HL-60 (cell line): ENCODE measurements at regions not wholly inside any gene's neighbourhood (a gene's known extent, or its start where the extent isn't known, plus 50 kb on each side); places are given as distances from the start of the nearest gene placed in this dataset.
"Not testable (repeated sequence)": the region's sequence is repeated elsewhere in the genome, so short reads cannot be mapped to it uniquely, and the experiment has no call there.

ENCODE experiments used
- DNase-seq, 2 experiments: peaks; one replicate each; pipeline ENCODE4 v3.0.0-alpha.2; 2010 to 2020; ENCODE audit warnings: low read depth in 1 of 2, low spot score in 1 of 2
- H3K27ac ChIP-seq: fragments of 250-450 bp; sonication (Bioruptor Pico); replicated peaks from 2 replicates; pipeline ENCODE4 v1.5.1; 2020; ENCODE audit warnings: mild to moderate bottlenecking, moderate library complexity
- H3K27me3 ChIP-seq: fragments of 250-450 bp; sonication (Bioruptor Pico); 2 replicates; pipeline ENCODE4 v1.5.1; 2021; ENCODE audit warnings: mild to moderate bottlenecking, moderate library complexity; ENCODE audit not compliant: insufficient read depth, poor library complexity, severe bottlenecking
- H3K4me3 ChIP-seq: replicated peaks from 2 replicates; pipeline ENCODE4 v1.5.1; 2011; ENCODE audit warnings: mild to moderate bottlenecking, control low read depth, low read length; ENCODE audit not compliant: insufficient read depth
- CTCF ChIP-seq: IDR thresholded peaks from one replicate; pipeline ENCODE4 v1.5.1; 2011; ENCODE audit warnings: low read length, control low read depth, inconsistent platforms; ENCODE audit not compliant: insufficient read depth
- GABPA ChIP-seq: IDR thresholded peaks from 2 replicates; pipeline ENCODE4 v1.6.1; 2012; ENCODE audit warnings: low read depth
- POLR2AphosphoS5 ChIP-seq: IDR thresholded peaks from 2 replicates; pipeline ENCODE4 v1.6.1; 2012; ENCODE audit warnings: low read depth
- REST ChIP-seq: IDR thresholded peaks from 2 replicates; pipeline ENCODE4 v1.6.1; 2012; ENCODE audit warnings: low read depth; ENCODE audit not compliant: insufficient replicate concordance
- SPI1 ChIP-seq: IDR thresholded peaks from 2 replicates; pipeline ENCODE4 v1.6.1; 2012; ENCODE audit warnings: low read depth, mild to moderate bottlenecking, borderline replicate concordance

GRCh38 chrX:148290931-148291330, 209.5 kb upstream of the AFF2 start:
- Histone ChIP-seq H3K27me3 (no peaks in the 10 kb centered on the region), H3K4me3 (no peak overlapping the region), H3K27ac (no peak overlapping the region)
- no peak for DNase-seq
- no peak for TF ChIP-seq REST
- TF ChIP-seq GABPA, result no peak
- TF ChIP-seq POLR2AphosphoS5, result no peak
- TF ChIP-seq SPI1, result no peak
- TF ChIP-seq CTCF, result no peak

GRCh38 chrX:148298737-148299136, 201.7 kb upstream of the AFF2 start:
- Histone ChIP-seq H3K27me3 (no peaks in the 10 kb centered on the region), H3K4me3 (no peak overlapping the region), H3K27ac (no peak overlapping the region)
- TF ChIP-seq GABPA (no peak), SPI1 (no peak), CTCF (no peak)
- DNase-seq, result no peak

GRCh38 chrX:148305214-148305613, 195.2 kb upstream of the AFF2 start:
- H3K27me3 ChIP-seq, H3K4me3 ChIP-seq, DNase-seq: not testable (repeated sequence)

GRCh38 chrX:148309413-148309812, 191.0 kb upstream of the AFF2 start:
- DNase-seq, result no peak
- Histone ChIP-seq H3K4me3 (no peak overlapping the region), H3K27me3 (no peaks in the 10 kb centered on the region), H3K27ac (peak overlapping the region; percentile 79)
- TF ChIP-seq SPI1, result no peak
- no peak for TF ChIP-seq POLR2AphosphoS5
- no peak for TF ChIP-seq CTCF
- TF ChIP-seq GABPA, result no peak
- TF ChIP-seq REST, result no peak

More at GRCh38 chrX:148305214-148305613, 195.2 kb upstream of the AFF2 start:
- H3K27ac ChIP-seq, result not testable (repeated sequence)
